ENCODE measurements at regions not wholly inside any gene's neighbourhood (a gene's known extent, or its start where the extent isn't known, plus 50 kb on each side); places are given as distances from the start of the nearest gene placed in this dataset.

DNA sequence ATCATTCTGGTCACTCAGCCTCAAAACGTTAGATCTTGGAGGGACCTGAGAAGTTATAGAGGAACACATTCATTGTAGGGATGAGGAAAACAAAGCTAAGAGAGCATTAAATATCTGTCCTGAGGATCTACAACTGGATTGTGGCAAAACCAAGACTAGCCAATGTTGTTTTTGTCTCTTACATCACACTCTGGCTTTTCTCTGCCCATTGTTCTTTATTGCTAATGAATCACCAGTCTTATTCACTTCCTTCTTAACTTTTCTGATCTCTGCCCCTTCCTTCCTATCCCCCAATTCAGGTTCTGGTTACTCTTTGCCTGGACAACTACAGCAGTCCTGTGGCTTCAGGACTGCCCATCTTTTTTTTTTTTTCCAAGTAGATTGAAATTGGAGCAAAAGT is 57.0 kb upstream of the PREP start:
- H3K27ac Mint-ChIP-seq: no peak overlapping the region
- ATAC-seq: no peak
- H3K36me3 Mint-ChIP-seq: no peaks in the 10 kb centered on the region
- H3K4me1 ChIP-seq (ENCODE audit: control insufficient read depth, insufficient read depth, low read length): peaks cover 6% of the 10 kb centered on the region
- no peak overlapping the region for H3K4me3 Mint-ChIP-seq
- intact Hi-C loops (cut with micrococcal nuclease): loop anchor here (10.0 kb wide), 2 partner anchors 185 to 275 kb away; no protein-coding TSS in a partner anchor
- peaks cover 2 to 7% of the 10 kb centered on the region in 2 donors for H3K4me1 Mint-ChIP-seq
- peak in 1 of 2 donors; percentile 23 for DNase-seq
- H3K9me3 Mint-ChIP-seq: no peaks in the 10 kb centered on the region
- no peaks in the 10 kb centered on the region for H3K36me3 ChIP-seq (ENCODE audit: control insufficient read depth, insufficient read depth, low read length)
- H3K4me3 ChIP-seq (ENCODE audit: low read length): no peak overlapping the region
- 78% methylated on average over 1 of the region's 1 CpG for WGBS (ENCODE audit: insufficient coverage)
- H3K9me3 ChIP-seq (ENCODE audit: control insufficient read depth, insufficient read depth, low read length): no peaks in the 10 kb centered on the region
- peak overlapping the region; percentile 75 for H3K27ac ChIP-seq (ENCODE audit: low read length)
- H3K27me3 Mint-ChIP-seq (ENCODE audit: low read depth in 2 of 2): peaks cover 0 to 3% of the 10 kb centered on the region in 2 donors
- TF ChIP-seq CTCF (IDR thresholded peaks at IDR 0.05): no peak
- no peaks in the 10 kb centered on the region for H3K27me3 ChIP-seq (ENCODE audit: control insufficient read depth, insufficient read depth, low read length)

- H3K4me3 Mint-ChIP-seq: no peak overlapping the region
- DNase-seq: peak in 1 of 2 donors; percentile 64
- Histone ChIP-seq H3K9me3 (ENCODE audit: control insufficient read depth, insufficient read depth, low read length) (no peaks in the 10 kb centered on the region), H3K4me1 (ENCODE audit: control insufficient read depth, insufficient read depth, low read length) (peaks cover 6% of the 10 kb centered on the region), H3K27me3 (ENCODE audit: control insufficient read depth, insufficient read depth, low read length) (no peaks in the 10 kb centered on the region), H3K4me3 (ENCODE audit: low read length) (no peak overlapping the region), H3K27ac (ENCODE audit: low read length) (peak overlapping the region; percentile 75), H3K36me3 (ENCODE audit: control insufficient read depth, insufficient read depth, low read length) (no peaks in the 10 kb centered on the region)
- intact Hi-C loops (cut with micrococcal nuclease): loop anchor here (10.0 kb wide), 2 partner anchors 186 to 276 kb away; no protein-coding TSS in a partner anchor
- peak overlapping the region in 1 of 2 donors; percentile 53 for H3K27ac Mint-ChIP-seq
- H3K4me1 Mint-ChIP-seq: peaks cover 11 to 15% of the 10 kb centered on the region in 2 donors
- WGBS (ENCODE audit: insufficient coverage): 70% methylated on average over 5 of the region's 9 CpGs
- ATAC-seq: peak; percentile 12 to 82 (median 69)
- H3K9me3 Mint-ChIP-seq: no peaks in the 10 kb centered on the region
- peaks cover 0 to 3% of the 10 kb centered on the region in 2 donors for H3K27me3 Mint-ChIP-seq (ENCODE audit: low read depth in 2 of 2)
- no peaks in the 10 kb centered on the region for H3K36me3 Mint-ChIP-seq
- TF ChIP-seq CTCF (IDR thresholded peaks at IDR 0.05): no peak
Measured at GRCh38 chr6:105459049-105459448, 56.2 kb upstream of the PREP start.

DNA sequence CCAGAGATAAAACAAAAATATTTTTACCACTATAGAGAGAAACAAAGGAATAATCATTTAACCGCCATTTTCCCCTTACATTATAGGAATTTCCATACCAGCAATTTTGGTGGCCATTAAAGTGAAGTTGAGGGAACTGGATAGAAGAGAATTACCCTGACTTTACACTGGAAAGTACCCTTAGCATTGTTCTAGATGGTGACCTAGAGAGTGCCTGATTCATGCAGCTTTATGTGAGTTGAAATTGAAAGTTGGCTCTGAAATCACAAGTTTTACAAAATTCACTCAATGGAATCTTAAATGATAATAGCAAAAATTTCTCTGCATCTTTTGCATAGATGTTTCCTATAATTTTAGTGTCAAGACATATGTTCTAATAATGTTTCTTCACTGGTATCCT is 55.7 kb upstream of the PREP start:
- H3K36me3 Mint-ChIP-seq: no peaks in the 10 kb centered on the region
- Histone ChIP-seq H3K27me3 (ENCODE audit: control insufficient read depth, insufficient read depth, low read length) (no peaks in the 10 kb centered on the region), H3K27ac (ENCODE audit: low read length) (peak overlapping the region; percentile 75), H3K4me1 (ENCODE audit: control insufficient read depth, insufficient read depth, low read length) (peaks cover 6% of the 10 kb centered on the region), H3K9me3 (ENCODE audit: control insufficient read depth, insufficient read depth, low read length) (no peaks in the 10 kb centered on the region), H3K4me3 (ENCODE audit: low read length) (no peak overlapping the region), H3K36me3 (ENCODE audit: control insufficient read depth, insufficient read depth, low read length) (no peaks in the 10 kb centered on the region)
- DNase-seq (peak in 1 of 2 donors; percentile 56), ATAC-seq (peak in 2 of 3 donors; percentile 52 to 75)
- peak overlapping the region in 1 of 2 donors; percentile 53 for H3K27ac Mint-ChIP-seq
- H3K9me3 Mint-ChIP-seq: no peaks in the 10 kb centered on the region
- intact Hi-C loops (cut with micrococcal nuclease): loop anchor here (10.0 kb wide), 2 partner anchors 186 to 276 kb away; no protein-coding TSS in a partner anchor
- TF ChIP-seq CTCF (IDR thresholded peaks at IDR 0.05): no peak
- H3K4me1 Mint-ChIP-seq: peaks cover 15 to 20% of the 10 kb centered on the region in 2 donors
- WGBS (ENCODE audit: insufficient coverage): no CpG with 5 or more reads among the region's 1 CpG
- no peak overlapping the region for H3K4me3 Mint-ChIP-seq
- peaks cover 0 to 3% of the 10 kb centered on the region in 2 donors for H3K27me3 Mint-ChIP-seq (ENCODE audit: low read depth in 2 of 2)

GRCh38 chr6:105458084-105458483 is 55.2 kb upstream of the PREP start:
- H3K4me3 Mint-ChIP-seq: no peak overlapping the region
- peak overlapping the region; percentile 75 for H3K27ac ChIP-seq (ENCODE audit: low read length)
- peaks cover 20 to 25% of the 10 kb centered on the region in 2 donors for H3K4me1 Mint-ChIP-seq
- H3K9me3 Mint-ChIP-seq: no peaks in the 10 kb centered on the region
- H3K4me1 ChIP-seq (ENCODE audit: control insufficient read depth, insufficient read depth, low read length): peaks cover 10% of the 10 kb centered on the region
- no peaks in the 10 kb centered on the region for H3K36me3 Mint-ChIP-seq
- H3K9me3 ChIP-seq (ENCODE audit: control insufficient read depth, insufficient read depth, low read length): no peaks in the 10 kb centered on the region
- intact Hi-C loops (cut with micrococcal nuclease): loop anchor here (10.0 kb wide), 2 partner anchors 187 to 277 kb away; no protein-coding TSS in a partner anchor
- no peaks in the 10 kb centered on the region for H3K36me3 ChIP-seq (ENCODE audit: control insufficient read depth, insufficient read depth, low read length)
- peak in 1 of 2 donors; percentile 29 for DNase-seq
- peaks cover 0 to 3% of the 10 kb centered on the region in 2 donors for H3K27me3 Mint-ChIP-seq (ENCODE audit: low read depth in 2 of 2)
- no peaks in the 10 kb centered on the region for H3K27me3 ChIP-seq (ENCODE audit: control insufficient read depth, insufficient read depth, low read length)
- ATAC-seq: no peak
- TF ChIP-seq CTCF (IDR thresholded peaks at IDR 0.05): no peak
- H3K4me3 ChIP-seq (ENCODE audit: low read length): no peak overlapping the region
- H3K27ac Mint-ChIP-seq: no peak overlapping the region

Measured in natural killer cell (primary cell).